Muscle layer of colon (tissue), 2 donors: ENCODE measurements at regions not wholly inside any gene's neighbourhood (a gene's known extent, or its start where the extent isn't known, plus 50 kb on each side); places are given as distances from the start of the nearest gene placed in this dataset.

Experiments used
- H3K27ac ChIP-seq: one replicate; pipeline ENCODE4 v1.7.0; 2013; ENCODE audit warnings: low read depth, mild to moderate bottlenecking, low read length, moderate library complexity
- H3K27me3 ChIP-seq, 2 donors: one replicate each; pipeline ENCODE4 v1.7.0; 2013; ENCODE audit warnings: low read length in 2 of 2, mild to moderate bottlenecking in 2 of 2; ENCODE audit not compliant: insufficient read depth in 2 of 2, control insufficient read depth in 1 of 2
- H3K36me3 ChIP-seq: one replicate; pipeline ENCODE4 v1.7.0; 2013; ENCODE audit warnings: mild to moderate bottlenecking, low read length; ENCODE audit not compliant: insufficient read depth
- H3K4me1 ChIP-seq: one replicate; pipeline ENCODE4 v1.7.0; 2013; ENCODE audit warnings: mild to moderate bottlenecking, low read length; ENCODE audit not compliant: insufficient read depth
- H3K4me3 ChIP-seq, 2 donors: one replicate each; pipeline ENCODE4 v1.7.0; 2013; ENCODE audit warnings: low read length in 2 of 2, low read depth in 1 of 2, mild to moderate bottlenecking in 1 of 2, moderate library complexity in 1 of 2
- H3K9ac ChIP-seq: one replicate; pipeline ENCODE4 v1.7.0; 2013; ENCODE audit warnings: low read length
- H3K9me3 ChIP-seq: one replicate; pipeline ENCODE4 v1.7.0; 2013; ENCODE audit warnings: mild to moderate bottlenecking, low read length
- donor health status: abdominal sarcoma.
- donor health status: Adenocarcinoma of cecum.

DNA sequence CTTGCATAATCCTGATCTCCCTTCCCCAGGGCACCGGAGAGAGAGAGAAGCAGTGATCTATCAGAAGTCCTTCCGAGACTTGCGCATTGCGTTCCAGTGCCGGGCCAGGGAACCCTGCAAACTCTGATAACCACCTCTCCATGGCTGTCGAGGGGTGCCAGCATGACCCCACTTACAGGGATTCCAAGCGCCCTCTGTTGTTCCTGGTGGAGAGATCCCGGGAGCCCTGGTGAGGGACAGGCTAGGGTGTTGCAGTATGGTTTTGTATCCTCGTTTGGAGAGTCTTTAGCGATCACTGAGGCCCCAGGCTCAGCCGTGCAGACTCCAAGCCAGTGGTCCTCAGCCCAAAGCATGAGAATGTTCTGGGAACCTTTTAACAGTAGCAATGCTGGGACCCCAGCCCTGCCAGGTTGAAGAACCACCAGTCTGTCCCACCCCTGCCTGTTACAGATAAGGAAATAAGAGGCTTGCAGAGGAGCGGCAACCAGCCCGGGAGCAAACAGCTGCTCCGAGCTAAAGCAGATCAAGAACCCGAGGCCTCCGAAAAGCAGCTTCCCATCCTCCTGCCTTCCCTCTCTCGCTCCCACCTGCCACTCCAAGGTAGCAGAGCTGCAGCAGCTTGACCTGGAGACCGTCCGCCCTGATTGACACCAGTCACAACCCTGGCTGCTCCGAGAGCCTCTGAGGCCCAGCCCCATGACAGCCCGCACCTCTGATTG is 150.3 kb upstream of the RPL38 start:
- Histone ChIP-seq H3K4me1 (no peaks in the 10 kb centered on the region), H3K4me3 (no peak overlapping the region), H3K27ac (no peak overlapping the region), H3K36me3 (no peaks in the 10 kb centered on the region), H3K9me3 (no peaks in the 10 kb centered on the region), H3K9ac (no peak overlapping the region), H3K27me3 (peaks cover 0 to 6% of the 10 kb centered on the region in 2 donors)

DNA sequence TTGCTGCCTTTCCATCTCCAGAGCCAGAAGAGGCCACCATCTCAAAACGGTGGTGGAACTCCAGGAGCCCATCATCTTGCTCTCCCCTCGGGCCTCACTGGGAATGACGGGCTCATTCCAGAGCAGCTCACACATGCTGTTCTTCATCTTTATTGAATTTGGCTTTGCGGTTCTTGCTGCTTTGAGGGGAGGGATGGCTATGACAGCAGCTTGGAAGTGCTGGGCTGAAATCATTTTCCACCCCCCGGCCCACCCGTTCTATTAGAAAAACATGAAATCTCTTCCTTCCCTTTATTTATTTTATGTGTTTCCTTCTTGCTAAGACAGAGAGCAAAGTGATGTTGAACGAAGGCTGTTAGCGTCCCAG is 149.8 kb upstream of the RPL38 start:
- Histone ChIP-seq H3K4me1 (no peaks in the 10 kb centered on the region), H3K9me3 (no peaks in the 10 kb centered on the region), H3K27ac (no peak overlapping the region), H3K9ac (no peak overlapping the region), H3K4me3 (no peak overlapping the region), H3K27me3 (peaks cover 0 to 6% of the 10 kb centered on the region in 2 donors), H3K36me3 (no peaks in the 10 kb centered on the region)

- no peak overlapping the region for H3K27ac ChIP-seq
- peaks cover 0 to 6% of the 10 kb centered on the region in 2 donors for H3K27me3 ChIP-seq
- no peak overlapping the region for H3K4me3 ChIP-seq
- H3K9ac ChIP-seq: no peak overlapping the region
- no peaks in the 10 kb centered on the region for H3K4me1 ChIP-seq
- H3K9me3 ChIP-seq: no peaks in the 10 kb centered on the region
- H3K36me3 ChIP-seq: no peaks in the 10 kb centered on the region
These were observed 149.2 kb upstream of the RPL38 start for GRCh38 chr17:74054249-74054648.

- no peaks in the 10 kb centered on the region for H3K4me1 ChIP-seq
- H3K36me3 ChIP-seq: no peaks in the 10 kb centered on the region
- H3K27ac ChIP-seq: no peak overlapping the region
- no peak overlapping the region for H3K9ac ChIP-seq
- H3K9me3 ChIP-seq: no peaks in the 10 kb centered on the region
- no peak overlapping the region for H3K4me3 ChIP-seq
- peaks cover 0 to 6% of the 10 kb centered on the region in 2 donors for H3K27me3 ChIP-seq
These were observed 147.8 kb upstream of the RPL38 start for GRCh38 chr17:74055508-74056160.

GRCh38 chr17:74059479-74060240 is 143.8 kb upstream of the RPL38 start:
- Histone ChIP-seq H3K36me3 (no peaks in the 10 kb centered on the region), H3K27ac (no peak overlapping the region), H3K27me3 (peaks cover 0 to 4% of the 10 kb centered on the region in 2 donors)

DNA sequence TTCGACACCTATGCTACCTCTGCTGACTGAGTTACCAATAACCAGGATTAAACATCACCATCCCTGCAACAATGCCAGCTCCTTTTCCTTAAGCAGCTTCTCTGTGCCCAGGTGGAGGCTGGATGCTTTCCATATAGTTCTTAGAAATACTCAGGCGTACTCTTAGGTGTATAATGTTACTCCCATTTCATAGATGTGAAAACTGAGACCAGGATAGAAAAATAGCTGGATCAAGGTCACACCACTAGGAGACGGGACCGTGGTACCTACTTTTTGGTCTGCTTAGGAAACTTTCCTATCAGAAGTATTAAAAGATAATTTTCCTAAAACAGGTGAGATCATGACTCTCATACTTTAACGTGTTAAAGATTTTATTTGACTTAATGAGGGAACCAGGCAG is 141.7 kb upstream of the RPL38 start:
- Histone ChIP-seq H3K4me1 (no peaks in the 10 kb centered on the region), H3K9me3 (no peaks in the 10 kb centered on the region), H3K36me3 (no peaks in the 10 kb centered on the region), H3K4me3 (no peak overlapping the region), H3K9ac (no peak overlapping the region), H3K27me3 (peaks cover 0 to 4% of the 10 kb centered on the region in 2 donors), H3K27ac (no peak overlapping the region)

More at GRCh38 chr17:74059479-74060240, 143.8 kb upstream of the RPL38 start:
- no peaks in the 10 kb centered on the region for H3K4me1 ChIP-seq
- no peaks in the 10 kb centered on the region for H3K9me3 ChIP-seq
- H3K9ac ChIP-seq: no peak overlapping the region
- no peak overlapping the region for H3K4me3 ChIP-seq

- Histone ChIP-seq H3K4me3 (no peak overlapping the region), H3K9ac (no peak overlapping the region), H3K36me3 (no peaks in the 10 kb centered on the region), H3K9me3 (no peaks in the 10 kb centered on the region), H3K27ac (no peak overlapping the region), H3K27me3 (peaks cover 0 to 4% of the 10 kb centered on the region in 2 donors), H3K4me1 (no peaks in the 10 kb centered on the region)
These were observed 141.2 kb upstream of the RPL38 start for GRCh38 chr17:74062234-74062633.

DNA sequence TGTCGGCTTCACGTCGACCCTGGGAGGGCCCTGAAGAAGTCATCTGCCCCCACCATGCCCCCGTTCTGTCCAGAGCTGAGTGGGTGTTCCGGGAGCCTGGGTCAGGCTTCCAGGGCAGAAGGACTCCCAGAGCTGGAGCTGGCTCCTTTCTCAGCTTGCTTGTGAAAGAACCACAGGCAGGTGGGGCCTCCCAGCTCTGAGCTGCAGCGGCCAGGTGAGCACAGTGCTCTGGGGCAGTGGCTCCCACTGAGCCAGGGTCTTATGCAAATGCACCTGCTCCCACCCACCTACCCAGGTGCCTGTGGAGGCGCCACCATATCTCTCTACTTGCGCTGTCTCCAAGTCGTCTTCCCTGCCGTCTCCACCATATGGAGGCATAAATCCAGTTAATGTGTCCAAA is 140.0 kb upstream of the RPL38 start:
- Histone ChIP-seq H3K4me3 (no peak overlapping the region), H3K9ac (no peak overlapping the region), H3K27me3 (peaks cover 0 to 4% of the 10 kb centered on the region in 2 donors)

GRCh38 chr17:74070374-74070773 is 133.1 kb upstream of the RPL38 start:
- no peaks in the 10 kb centered on the region for H3K27me3 ChIP-seq
- H3K9me3 ChIP-seq: no peaks in the 10 kb centered on the region
- no peaks in the 10 kb centered on the region for H3K4me1 ChIP-seq
- no peaks in the 10 kb centered on the region for H3K36me3 ChIP-seq
- H3K4me3 ChIP-seq: no peak overlapping the region
- no peak overlapping the region for H3K27ac ChIP-seq
- no peak overlapping the region for H3K9ac ChIP-seq

More for the DNA sequence above, 140.0 kb upstream of the RPL38 start:
- no peak overlapping the region for H3K27ac ChIP-seq
- no peaks in the 10 kb centered on the region for H3K36me3 ChIP-seq
- H3K9me3 ChIP-seq: no peaks in the 10 kb centered on the region
- no peaks in the 10 kb centered on the region for H3K4me1 ChIP-seq

DNA sequence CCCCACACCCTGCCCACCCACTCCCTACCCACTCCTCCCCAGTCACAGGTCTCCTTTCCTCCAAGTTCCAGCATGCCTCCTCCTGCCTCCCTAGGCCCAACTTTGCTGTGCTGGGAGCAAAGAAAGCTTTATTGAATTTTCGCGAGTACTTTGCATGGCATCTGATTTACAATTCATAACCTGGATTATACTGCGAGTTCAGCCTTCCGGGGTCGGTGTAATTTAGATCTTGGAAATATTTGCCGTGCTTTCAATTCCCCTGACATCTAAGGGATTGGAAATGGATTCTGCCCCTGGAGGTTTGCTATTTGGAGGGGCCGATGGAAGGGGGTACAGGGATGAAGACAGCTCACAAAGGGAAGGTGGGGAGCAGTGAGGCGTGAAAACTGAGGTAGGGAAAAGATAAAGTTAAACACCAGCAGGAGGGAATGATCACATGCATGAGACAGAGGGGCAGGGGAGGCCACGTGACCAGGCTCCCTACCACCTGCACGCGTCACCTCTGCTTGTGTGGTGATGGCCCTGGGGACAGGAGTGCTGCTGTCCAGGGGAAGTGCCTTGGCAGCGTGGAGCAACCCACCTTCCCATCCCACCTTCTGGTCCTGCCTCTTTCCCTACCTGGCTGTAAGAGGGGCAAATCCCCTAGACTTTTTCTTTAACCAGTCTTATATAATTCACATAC is 132.3 kb upstream of the RPL38 start:
- H3K27ac ChIP-seq: no peak overlapping the region
- no peak overlapping the region for H3K4me3 ChIP-seq
- no peaks in the 10 kb centered on the region for H3K9me3 ChIP-seq
- no peaks in the 10 kb centered on the region for H3K27me3 ChIP-seq
- no peaks in the 10 kb centered on the region for H3K4me1 ChIP-seq
- no peak overlapping the region for H3K9ac ChIP-seq
- H3K36me3 ChIP-seq: no peaks in the 10 kb centered on the region

- Histone ChIP-seq H3K27ac (no peak overlapping the region), H3K9me3 (no peaks in the 10 kb centered on the region), H3K9ac (no peak overlapping the region), H3K27me3 (no peaks in the 10 kb centered on the region), H3K4me1 (no peaks in the 10 kb centered on the region), H3K36me3 (no peaks in the 10 kb centered on the region), H3K4me3 (no peak overlapping the region)
These were observed 131.1 kb upstream of the RPL38 start for GRCh38 chr17:74072340-74072739.
